GM21717 (cell line): ENCODE measurements at regions not wholly inside any gene's neighbourhood (a gene's known extent, or its start where the extent isn't known, plus 50 kb on each side); places are given as distances from the start of the nearest gene placed in this dataset.

Experiments used
- ATAC-seq: cut with Tn5 transposase; IDR thresholded peaks from one replicate; pipeline ENCODE4 v1.9.1; 2021; ENCODE audit warnings: mild to moderate bottlenecking, moderate library complexity; ENCODE audit not compliant: unreplicated experiment

- ATAC-seq, result no peak
Observed at GRCh38 chr16:59214455-59214854, 480.3 kb upstream of the GOT2 start.

GRCh38 chr16:59213952-59214351, 479.8 kb upstream of the GOT2 start:
- no peak for ATAC-seq

GRCh38 chr16:59212492-59213024, 478.4 kb upstream of the GOT2 start:
- no peak for ATAC-seq

GRCh38 chr16:59210955-59211541, 476.9 kb upstream of the GOT2 start:
- no peak for ATAC-seq

- no peak for ATAC-seq
Observed at GRCh38 chr16:59205403-59205802, 471.3 kb upstream of the GOT2 start.

DNA sequence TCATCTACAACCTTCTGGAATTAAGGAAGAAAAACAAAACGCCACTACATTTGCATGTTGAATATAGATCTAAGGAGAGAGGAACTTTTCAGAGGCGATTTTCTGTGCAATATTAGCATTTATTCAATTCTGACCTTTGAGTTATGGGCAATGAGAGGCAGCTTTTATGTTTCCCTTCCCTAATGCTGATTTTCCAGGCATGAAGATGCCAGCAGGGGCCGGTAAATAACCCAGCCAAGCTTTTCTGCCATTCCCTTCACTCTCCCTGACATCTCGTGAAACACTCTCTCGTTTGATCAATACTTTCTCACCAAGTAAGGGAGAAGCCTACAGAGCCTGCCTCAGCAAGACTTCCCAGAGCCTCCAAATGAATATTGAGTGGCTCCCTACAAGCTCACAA, 470.5 kb upstream of the GOT2 start:
- ATAC-seq, result no peak

GRCh38 chr16:59202233-59202862, 468.2 kb upstream of the GOT2 start:
- no peak for ATAC-seq

DNA sequence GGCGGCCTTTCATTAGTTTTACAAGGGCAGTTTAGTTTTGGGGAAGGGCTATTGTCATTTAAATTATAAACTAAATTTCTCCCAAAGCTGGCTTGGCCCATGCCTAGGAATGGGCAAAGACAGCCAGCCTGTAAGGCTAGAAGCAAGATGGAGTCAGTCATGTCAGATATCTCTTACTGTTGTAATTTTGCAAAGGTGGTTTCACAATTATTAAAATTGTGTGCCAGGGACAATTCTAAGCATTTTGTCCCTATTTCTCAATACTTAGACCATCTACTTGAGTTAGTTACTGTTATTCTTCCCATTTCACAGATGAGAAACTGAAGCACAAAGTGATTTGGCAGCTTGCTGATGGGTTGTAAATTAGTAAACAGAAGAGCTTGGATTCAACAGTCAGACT, 467.7 kb upstream of the GOT2 start:
- no peak for ATAC-seq

DNA sequence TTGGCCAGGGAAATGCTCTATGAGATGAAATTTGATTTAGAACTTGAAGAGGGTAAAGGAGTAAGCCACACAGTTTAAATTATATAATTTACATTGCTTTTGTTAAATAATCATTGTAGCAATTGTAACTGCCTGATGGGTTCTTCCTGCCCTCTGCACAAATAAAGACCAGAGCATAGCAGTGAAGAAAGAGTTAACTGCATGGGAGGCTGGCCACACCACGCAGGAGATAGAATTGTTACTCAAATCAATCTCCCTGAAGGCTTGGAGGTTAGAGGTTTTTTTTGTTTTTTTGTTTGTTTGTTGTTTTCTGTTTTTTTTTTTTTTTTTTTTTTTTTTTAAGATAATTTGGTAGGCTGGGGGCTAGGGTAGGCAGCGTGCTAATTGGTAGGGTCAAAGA, 467.0 kb upstream of the GOT2 start:
- ATAC-seq, result no peak

- ATAC-seq, result no peak
Observed at GRCh38 chr16:59198487-59198886, 464.4 kb upstream of the GOT2 start.

DNA sequence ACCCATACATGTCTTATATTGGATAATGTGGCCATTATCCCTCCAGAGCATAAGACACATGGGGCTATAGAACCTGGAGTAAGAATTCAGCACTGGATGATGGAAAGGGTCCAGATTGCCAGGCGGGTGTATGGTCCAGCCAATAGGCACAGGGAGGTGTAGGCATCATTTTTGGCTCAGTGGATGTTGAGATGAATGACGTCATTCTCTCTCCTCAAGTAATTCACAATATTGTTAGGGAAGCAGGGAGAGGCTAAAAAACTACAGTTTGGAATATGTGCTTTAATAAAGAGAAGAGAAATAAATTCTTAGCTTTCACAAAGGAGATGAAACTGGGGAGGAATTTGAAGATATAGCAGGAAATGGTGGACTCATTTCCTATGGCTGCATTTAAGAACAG, 461.1 kb upstream of the GOT2 start:
- no peak for ATAC-seq

DNA sequence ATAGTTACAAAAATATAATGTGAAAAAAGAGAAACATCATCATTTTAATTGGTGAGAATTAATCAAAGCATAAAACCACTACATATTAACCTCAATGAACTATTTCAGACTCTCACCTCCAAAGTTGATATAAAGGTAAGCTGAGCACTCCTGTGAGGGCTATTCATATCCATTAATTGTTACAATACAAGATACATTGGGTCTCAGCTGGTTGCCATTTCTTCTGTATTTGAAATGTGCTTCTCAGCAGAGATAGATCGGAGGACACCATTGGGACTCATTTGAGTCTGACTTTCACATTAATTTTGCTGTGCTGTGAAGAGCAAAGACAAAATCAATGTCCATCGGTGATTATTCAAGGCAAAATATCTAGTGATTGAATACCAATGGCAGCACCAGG, 459.5 kb upstream of the GOT2 start:
- no peak for ATAC-seq

DNA sequence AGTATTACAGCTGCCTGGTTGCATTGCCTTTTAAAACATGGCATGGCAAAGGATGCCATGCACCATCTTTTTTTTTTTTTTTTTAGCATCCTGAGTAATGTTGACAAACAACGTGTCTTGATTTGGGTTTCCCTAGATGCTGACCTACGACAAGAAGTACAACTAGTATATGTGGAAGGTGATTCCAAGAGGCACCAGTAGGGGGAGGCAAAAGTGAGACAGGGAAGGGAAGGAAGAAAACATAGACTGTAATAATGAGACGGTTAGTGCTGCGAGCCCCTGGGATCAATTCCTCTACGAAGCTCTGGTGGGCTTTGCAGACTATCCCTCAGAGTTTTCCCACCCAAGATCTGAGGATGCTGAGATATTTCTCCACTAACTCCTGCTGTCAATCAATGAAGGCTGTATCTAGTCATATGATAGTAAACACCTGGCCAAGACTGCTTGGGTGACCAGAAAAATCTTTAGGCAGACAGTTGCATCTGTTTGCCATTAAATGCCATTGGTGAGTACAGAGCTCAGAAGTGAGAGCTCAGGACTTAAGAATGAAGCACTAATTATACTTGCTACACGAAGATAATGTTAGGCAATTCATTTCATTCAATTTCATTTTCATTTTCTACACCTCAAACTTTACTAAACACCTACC, 458.6 kb upstream of the GOT2 start:
- peak; percentile 62 for ATAC-seq

GRCh38 chr16:59190731-59191130, 456.6 kb upstream of the GOT2 start:
- ATAC-seq, result no peak

GRCh38 chr16:59188029-59188428, 453.9 kb upstream of the GOT2 start:
- ATAC-seq, result no peak

GRCh38 chr16:59181821-59182420, 447.8 kb upstream of the GOT2 start:
- ATAC-seq, result no peak

DNA sequence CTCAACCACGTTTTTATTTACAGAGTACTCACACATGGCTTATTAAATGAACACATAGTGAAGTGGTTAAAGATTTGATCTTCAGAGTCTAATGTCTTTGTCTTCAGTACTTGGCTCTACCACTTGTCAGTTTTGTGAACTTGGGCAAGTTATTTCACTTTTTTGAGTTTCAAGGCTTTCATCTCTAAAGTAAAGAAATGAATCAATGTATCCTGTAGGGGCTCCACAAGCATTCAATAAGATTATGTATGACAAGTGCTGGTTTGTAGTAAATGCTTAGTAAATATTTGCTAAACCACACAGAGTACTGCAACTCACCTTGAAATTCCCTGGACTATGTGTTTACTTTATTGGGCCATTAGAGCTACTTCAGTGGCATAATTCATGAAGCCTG, 446.0 kb upstream of the GOT2 start:
- ATAC-seq, result no peak

- no peak for ATAC-seq
Observed at GRCh38 chr16:59179446-59180082, 445.4 kb upstream of the GOT2 start.

DNA sequence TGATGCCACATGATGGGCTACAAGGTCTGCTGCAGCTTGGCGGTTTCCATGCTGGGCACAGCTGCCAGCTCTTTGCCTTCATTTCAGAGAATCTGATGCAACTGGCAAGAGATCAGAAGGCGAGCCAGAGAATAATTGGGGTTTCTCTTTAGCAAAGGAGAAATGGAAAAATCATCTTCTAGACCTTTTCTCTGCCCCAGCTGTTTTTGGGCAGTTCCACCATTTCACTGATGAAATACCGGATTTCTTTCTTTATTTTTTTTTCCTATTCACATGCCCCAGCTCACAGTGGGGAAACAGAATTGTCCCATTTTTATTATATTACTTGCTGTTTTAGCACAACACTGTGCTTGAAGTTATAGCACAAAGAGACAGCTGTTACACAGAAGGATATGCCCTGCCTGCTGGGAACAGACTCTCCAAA, 439.3 kb upstream of the GOT2 start:
- no peak for ATAC-seq

DNA sequence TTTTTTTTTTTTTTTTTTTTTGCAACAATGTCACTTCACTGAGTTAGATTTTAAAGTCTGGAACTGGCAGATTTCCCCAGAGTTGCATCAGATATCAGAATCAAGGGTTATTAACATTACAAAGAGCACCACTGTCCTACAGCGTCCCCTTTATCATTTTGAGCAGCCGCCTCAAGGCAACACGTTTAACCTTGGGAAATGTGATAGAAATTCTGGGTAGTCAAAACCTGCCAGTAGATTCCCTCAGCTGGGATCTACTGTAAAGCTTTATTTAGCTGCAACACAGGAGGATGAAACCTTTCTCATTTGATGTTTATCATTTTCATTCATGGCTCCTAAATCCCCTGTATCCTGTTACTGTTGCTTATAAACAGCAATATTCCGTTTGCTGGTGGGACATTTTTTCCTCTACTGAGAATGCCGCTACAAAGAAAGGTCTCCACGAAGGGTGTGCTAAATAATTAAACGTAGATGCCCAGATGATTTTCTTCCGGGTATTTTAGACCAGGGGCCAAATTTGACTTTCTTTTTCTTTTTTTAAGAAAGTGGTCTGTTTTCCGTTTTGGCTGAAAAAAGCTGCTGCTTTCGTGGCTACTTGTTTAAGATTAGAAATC, 436.1 kb upstream of the GOT2 start:
- ATAC-seq, result no peak

DNA sequence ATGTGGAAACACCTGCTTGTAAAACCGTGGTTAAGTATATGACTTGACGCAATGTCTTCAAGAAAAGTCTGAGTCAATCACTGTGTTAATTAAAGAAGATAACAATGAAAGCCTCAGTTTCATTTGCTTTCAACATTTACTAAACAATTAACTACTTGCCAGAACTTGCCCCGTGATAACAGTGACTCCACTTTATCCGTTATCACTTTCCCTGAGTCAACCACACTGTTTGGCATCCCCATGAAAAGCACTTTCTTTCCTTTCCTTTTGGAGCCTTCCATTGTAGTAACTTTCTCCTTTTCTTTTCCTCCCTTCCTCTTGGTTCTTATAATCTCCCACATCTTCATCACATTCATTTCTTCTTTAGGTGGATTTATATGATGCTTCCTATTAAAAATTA, 435.1 kb upstream of the GOT2 start:
- no peak for ATAC-seq
